RWPE2 (cell line): ENCODE measurements at regions not wholly inside any gene's neighbourhood (a gene's known extent, or its start where the extent isn't known, plus 50 kb on each side); places are given as distances from the start of the nearest gene placed in this dataset.

Experiments
- ATAC-seq: fragments of 200-7000 bp; cut with Tn5 transposase; 3 replicates; pipeline ENCODE4 v1.9.1; 2021; ENCODE audit warnings: low read depth
- DNase-seq: peaks from one replicate; pipeline ENCODE4 v3.0.0-alpha.2; 2020; ENCODE audit warnings: low spot score
- H3K27ac ChIP-seq: fragments of 450-650 bp; 2 replicates; pipeline ENCODE4 v1.5.1; 2017; ENCODE audit warnings: mild to moderate bottlenecking; ENCODE audit not compliant: poor library complexity, severe bottlenecking
- H3K27me3 ChIP-seq: fragments of 250-450 bp; sonication (Bioruptor Pico); 2 replicates; pipeline ENCODE4 v1.5.1; 2021; ENCODE audit warnings: mild to moderate bottlenecking, moderate library complexity; ENCODE audit not compliant: insufficient read depth, poor library complexity, severe bottlenecking
- H3K36me3 ChIP-seq: fragments of 250-450 bp; sonication (Bioruptor Pico); 2 replicates; pipeline ENCODE4 v1.5.1; 2020; ENCODE audit warnings: low read depth, mild to moderate bottlenecking, moderate library complexity
- H3K4me1 ChIP-seq: fragments of 250-450 bp; sonication (Bioruptor Pico); 2 replicates; pipeline ENCODE4 v1.5.1; 2021; ENCODE audit warnings: mild to moderate bottlenecking, moderate library complexity; ENCODE audit not compliant: insufficient read depth, poor library complexity, severe bottlenecking
- H3K4me3 ChIP-seq: fragments of 250-450 bp; sonication (Bioruptor Pico); 2 replicates; pipeline ENCODE4 v1.5.1; 2021; ENCODE audit warnings: mild to moderate bottlenecking, moderate library complexity; ENCODE audit not compliant: severe bottlenecking
- H3K9me3 ChIP-seq: fragments of 250-450 bp; sonication (Bioruptor Pico); 2 replicates; pipeline ENCODE4 v1.5.1; 2021; ENCODE audit warnings: mild to moderate bottlenecking, moderate library complexity; ENCODE audit not compliant: severe bottlenecking
- CTCF ChIP-seq: fragments of 450-650 bp; IDR thresholded peaks from one replicate; pipeline ENCODE4 v1.5.1; 2017; ENCODE audit warnings: mild to moderate bottlenecking, moderate library complexity; ENCODE audit not compliant: poor library complexity, severe bottlenecking

DNA sequence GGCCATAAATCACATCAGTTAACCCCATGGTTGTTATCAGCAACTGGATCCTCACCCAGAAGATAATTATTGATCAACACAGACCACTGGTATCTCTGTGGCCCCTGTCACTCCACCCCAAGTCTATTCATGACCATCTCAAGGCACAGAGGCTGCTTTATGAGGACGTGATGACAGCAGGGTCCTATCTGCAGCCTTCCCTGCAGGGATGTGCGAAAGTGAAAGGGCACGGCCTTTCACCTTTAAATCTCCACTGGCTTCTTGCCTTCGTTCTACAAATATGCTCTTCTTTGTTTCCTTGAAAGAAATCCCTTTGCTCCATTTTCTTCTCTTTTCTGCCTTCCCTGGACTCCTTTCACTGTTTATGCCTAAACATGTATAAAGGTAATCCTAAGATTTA, 170.6 kb upstream of the EDNRA start:
- Histone ChIP-seq H3K4me1 (no peaks in the 10 kb centered on the region), H3K27me3 (no peaks in the 10 kb centered on the region), H3K27ac (no peak overlapping the region), H3K36me3 (no peaks in the 10 kb centered on the region), H3K9me3 (no peaks in the 10 kb centered on the region), H3K4me3 (no peak overlapping the region)
- DNase-seq (no peak), ATAC-seq (no peak)
- no peak for TF ChIP-seq CTCF

DNA sequence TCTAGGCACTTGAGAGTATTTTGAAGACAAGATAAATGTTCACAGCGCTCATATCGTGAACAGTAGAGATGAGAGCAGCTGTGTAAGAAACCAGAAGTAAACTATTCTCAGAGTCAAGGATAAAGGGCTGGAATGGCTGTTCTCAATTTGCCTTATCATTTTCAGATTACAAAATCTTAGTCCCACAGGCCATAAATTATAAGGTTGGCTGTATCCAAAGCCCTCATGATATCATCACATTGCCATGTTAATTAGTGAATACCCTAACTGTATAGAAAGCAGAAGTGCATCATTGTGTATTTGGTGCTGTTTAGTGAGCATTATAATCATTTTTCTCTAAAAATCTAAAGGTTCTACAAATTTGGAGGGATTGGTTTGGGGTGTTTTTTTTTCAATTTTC, 168.9 kb upstream of the EDNRA start:
- Histone ChIP-seq H3K9me3 (no peaks in the 10 kb centered on the region), H3K27ac (no peak overlapping the region), H3K27me3 (no peaks in the 10 kb centered on the region), H3K4me3 (no peak overlapping the region), H3K36me3 (no peaks in the 10 kb centered on the region), H3K4me1 (no peaks in the 10 kb centered on the region)
- ATAC-seq, result no peak
- no peak for DNase-seq
- TF ChIP-seq CTCF, result no peak

- H3K4me1 ChIP-seq, result no peaks in the 10 kb centered on the region
- H3K27me3 ChIP-seq, result no peaks in the 10 kb centered on the region
- TF ChIP-seq CTCF, result no peak
- no peaks in the 10 kb centered on the region for H3K36me3 ChIP-seq
- H3K4me3 ChIP-seq, result no peak overlapping the region
- H3K27ac ChIP-seq, result no peak overlapping the region
- ATAC-seq (no peak), DNase-seq (no peak)
- no peaks in the 10 kb centered on the region for H3K9me3 ChIP-seq
Measured at GRCh38 chr4:147312376-147313046, 168.4 kb upstream of the EDNRA start.

DNA sequence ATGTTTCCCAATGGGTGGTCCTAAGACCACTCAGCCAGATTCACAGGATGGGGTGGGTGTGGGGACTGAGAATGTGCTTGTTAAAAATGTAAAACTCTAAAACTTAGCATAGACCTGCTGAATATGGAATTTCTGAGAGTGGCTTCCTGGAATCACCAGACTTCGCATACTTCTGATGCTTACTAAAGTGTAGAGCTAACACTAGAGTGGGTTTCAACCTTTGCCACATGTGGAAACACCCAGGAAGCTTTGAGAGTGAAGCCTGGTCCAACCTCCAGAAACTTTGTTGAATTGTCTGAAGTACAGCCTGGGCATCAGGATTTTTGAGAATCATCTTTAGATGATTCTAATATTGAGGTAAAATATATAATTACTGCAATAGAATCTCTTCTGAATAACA, 167.8 kb upstream of the EDNRA start:
- TF ChIP-seq CTCF, result no peak
- Histone ChIP-seq H3K4me1 (no peaks in the 10 kb centered on the region), H3K4me3 (no peak overlapping the region), H3K36me3 (no peaks in the 10 kb centered on the region), H3K27ac (no peak overlapping the region), H3K27me3 (no peaks in the 10 kb centered on the region), H3K9me3 (no peaks in the 10 kb centered on the region)
- no peak for DNase-seq
- no peak for ATAC-seq

- ATAC-seq (no peak), DNase-seq (no peak)
- no peak overlapping the region for H3K4me3 ChIP-seq
- H3K9me3 ChIP-seq, result no peaks in the 10 kb centered on the region
- TF ChIP-seq CTCF, result no peak
- H3K4me1 ChIP-seq, result no peaks in the 10 kb centered on the region
- H3K27ac ChIP-seq, result no peak overlapping the region
- no peaks in the 10 kb centered on the region for H3K36me3 ChIP-seq
- no peaks in the 10 kb centered on the region for H3K27me3 ChIP-seq
Measured at GRCh38 chr4:147318586-147318985, 162.3 kb upstream of the EDNRA start.
